Head of caudate nucleus (tissue), 42 donors: ENCODE measurements at regions not wholly inside any gene's neighbourhood (a gene's known extent, or its start where the extent isn't known, plus 50 kb on each side); places are given as distances from the start of the nearest gene placed in this dataset.

ENCODE experiments used
- DNase-seq, 42 donors: peaks; one replicate each; pipeline versions ENCODE4 v3.0.0 to v3.0.0-alpha.2; 2020 to 2021; ENCODE audit warnings: mixed read lengths in 7 of 42
- intact Hi-C: fragments of 100-400 bp; cut with DNase I; formaldehyde crosslinking; loops from one replicate; pipeline ENCODE4 v1.15.0; 2022

DNA sequence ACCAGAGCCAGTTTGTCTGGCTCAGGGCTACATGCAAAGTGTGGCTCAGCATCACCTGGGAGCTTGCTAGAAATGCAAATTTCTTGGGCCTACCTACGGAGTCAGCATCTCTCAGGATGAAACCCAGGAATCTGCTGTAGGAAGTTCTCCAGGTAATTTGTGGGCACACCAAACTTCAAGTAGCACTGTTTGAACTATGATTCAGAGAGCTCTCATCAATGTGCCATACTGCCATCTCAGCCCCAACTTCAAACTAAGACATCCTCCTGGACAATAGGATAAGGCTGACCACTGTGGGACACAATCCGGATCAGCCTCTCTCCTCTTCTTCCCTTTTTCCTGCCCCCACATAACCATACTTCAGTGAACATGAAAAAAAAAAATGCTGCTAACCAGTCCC lies 374.5 kb downstream of the METTL15 start:
- intact Hi-C loops = no loop called here

DNA sequence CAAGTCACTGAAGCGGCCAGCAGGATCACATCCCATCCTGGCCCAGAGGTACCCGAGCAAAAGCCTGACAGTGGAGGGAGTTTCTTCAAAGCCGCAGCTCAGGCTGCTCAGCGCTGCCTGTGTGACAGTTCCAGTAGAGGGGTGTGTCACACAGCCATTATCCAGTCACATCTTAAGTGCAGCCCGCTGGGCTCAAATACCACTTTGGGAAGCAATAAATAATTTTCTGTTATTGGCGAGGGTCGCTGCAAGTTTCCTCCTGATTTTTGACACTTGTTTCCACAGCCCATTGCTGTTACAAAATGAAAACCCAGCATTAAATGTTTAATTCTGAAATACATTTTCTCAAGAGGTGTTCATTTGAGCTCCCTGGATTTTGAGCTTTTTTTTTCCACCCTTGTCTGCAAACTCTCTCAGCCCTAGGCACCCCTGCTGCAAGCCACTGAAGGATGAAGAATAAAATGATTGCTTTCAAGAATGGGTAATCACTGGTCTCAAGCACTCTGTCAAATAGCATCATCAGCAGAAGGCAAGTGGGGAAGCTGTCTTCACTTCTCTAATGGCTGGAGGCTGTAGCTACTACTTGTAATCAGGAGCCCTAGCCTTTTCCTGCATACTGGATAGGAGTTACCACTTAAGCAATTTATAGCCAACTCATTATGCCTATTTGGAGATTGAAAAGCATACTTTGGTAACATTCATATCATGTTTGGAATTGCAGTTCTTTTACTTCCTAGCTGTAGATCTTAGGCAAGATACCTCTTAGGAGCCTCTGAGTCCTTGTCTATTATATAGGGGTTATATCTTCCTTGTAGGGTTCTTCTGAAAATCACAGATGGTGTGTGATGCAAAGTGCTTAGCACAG lies 373.7 kb downstream of the METTL15 start:
- intact Hi-C loops = no loop called here
- no peak for DNase-seq

More for the DNA sequence above, 374.5 kb downstream of the METTL15 start:
- DNase-seq = no peak

DNA sequence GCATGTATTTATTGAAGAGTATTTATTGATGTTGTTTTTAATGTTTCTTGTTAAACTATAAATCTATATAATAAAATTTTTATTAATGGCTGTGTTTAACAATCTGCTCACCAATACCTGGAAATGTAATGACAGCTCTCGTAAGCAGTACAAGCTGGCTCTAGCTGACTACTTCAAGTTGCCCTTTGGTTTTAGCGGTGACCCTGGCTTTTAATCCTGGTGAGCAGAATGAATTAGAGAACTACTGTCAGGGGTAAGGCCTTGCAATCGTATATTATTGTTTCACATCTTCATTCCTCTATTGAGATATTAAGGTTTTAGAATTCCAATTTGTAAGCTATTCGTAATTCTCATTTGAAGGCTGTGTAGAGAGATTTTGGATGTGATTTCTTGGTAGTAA lies 372.2 kb downstream of the METTL15 start:
- no peak for DNase-seq

DNA sequence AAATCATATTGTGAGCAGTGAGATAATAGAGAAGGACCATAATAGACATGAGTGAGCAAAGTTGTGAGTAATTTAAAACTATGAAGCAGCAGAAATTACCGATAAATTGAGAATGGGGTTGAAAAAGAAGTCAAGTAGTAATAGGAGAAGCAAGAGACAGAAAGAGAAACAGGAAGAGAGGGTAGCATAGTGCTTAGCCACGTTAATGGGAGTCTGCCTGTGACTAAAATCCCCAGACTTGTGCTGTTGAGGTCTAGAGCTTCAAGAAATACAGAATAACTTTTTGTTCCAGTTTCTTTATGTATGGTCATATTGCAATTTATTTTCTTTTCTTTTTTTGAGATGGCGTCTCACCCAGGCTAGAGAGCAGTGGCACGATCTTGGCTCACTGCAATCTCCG lies 368.7 kb downstream of the METTL15 start:
- DNase-seq = no peak
- intact Hi-C loops = no loop called here

More for the DNA sequence above, 372.2 kb downstream of the METTL15 start:
- intact Hi-C loops = no loop called here

DNA sequence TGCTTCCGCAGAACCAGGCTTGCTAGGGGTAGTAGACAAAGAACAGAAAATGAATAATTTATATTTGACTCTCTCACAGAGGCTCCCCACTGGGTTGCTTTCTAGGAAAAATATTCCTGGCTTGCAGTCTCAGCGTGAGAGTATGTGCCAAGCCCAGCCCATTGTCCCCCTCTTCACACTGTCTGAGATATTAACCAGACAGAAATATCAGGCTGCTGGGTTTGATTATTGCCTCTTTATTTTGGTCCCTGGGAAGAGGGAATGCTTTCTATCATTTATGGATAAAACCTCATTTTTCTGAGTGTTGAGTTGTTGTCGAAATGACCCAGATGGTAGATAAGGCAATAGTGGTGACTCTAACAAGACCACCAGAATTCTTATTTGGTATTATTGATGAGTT lies 367.9 kb downstream of the METTL15 start:
- intact Hi-C loops = no loop called here
- no peak for DNase-seq

DNA sequence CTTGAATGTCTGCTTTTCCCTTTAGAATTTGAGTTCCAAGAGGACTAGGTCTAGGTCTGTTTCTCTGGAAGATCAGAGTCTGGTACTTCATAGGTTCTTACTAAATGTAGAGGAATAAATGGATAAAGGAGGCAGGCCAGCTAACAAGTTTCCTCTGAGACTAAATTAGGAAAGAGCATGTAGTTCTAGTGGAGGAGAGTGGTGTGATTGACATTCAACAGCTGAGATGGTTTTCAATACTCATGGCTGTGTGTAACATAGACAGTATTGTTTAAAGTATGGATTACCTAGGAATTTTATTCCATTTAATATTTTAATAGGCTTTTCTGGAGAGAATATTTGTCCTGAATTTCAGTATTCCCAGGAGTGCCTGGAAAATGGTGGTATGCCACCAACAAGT lies 364.7 kb downstream of the METTL15 start:
- no peak for DNase-seq
- intact Hi-C loops = no loop called here

DNA sequence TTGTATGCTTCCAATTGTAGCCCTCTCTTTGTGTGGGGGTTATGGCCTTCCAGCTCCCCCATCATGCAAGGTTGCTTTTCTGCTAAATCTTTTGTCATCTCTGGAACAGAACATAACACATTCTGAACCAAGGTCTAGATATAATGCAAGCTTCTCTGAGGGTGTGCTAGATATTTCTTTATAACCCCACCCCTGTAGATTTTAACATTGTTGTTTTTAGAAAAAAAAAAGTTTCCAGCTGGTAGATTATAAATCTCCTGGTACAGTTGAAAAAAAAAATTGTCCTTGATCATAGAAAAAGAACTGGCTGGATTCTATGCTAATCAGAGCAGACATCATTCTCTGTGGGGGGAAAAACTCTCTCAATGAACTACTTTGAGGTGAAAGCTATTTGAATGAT lies 363.3 kb downstream of the METTL15 start:
- intact Hi-C loops = no loop called here
- no peak for DNase-seq

DNA sequence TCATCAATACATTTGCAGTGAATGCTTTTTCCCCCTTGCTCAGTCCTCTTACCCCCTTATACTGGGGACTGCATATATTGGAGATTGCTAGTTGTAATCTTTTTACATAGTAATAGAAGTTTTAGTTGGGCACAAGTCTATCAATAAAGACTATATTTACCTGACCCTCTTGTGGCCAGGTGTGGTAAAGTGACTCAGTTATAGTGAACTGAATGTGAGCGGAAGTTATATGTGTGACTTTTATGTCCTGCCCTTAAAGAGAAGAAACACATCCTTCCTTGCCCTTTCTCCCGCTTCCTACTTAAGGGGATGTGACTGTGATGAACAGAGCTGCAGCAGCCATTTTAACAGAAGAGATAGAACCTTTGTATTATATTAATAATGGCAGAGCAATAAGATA lies 362.0 kb downstream of the METTL15 start:
- DNase-seq = no peak
- intact Hi-C loops = no loop called here

DNA sequence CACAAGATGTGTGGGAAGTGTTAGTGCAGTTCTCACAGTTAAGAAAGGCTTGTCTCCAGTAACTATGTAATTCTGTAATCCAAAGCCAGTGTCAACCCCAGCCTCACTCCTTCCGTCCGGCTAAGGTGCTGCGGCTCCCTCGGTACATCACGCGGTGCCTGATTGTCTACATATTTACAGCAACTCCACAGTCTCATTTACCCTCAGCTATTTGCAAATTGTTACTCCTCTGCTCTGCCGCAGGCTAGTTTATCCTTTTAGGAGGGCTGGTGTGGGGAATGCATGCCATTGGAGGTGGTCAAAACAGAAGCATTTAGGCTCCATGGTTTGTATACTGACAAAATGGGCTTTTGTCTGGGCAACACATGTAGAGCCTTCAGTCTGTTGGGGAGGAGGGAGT lies 358.3 kb downstream of the METTL15 start:
- DNase-seq = no peak
- intact Hi-C loops = no loop called here

DNA sequence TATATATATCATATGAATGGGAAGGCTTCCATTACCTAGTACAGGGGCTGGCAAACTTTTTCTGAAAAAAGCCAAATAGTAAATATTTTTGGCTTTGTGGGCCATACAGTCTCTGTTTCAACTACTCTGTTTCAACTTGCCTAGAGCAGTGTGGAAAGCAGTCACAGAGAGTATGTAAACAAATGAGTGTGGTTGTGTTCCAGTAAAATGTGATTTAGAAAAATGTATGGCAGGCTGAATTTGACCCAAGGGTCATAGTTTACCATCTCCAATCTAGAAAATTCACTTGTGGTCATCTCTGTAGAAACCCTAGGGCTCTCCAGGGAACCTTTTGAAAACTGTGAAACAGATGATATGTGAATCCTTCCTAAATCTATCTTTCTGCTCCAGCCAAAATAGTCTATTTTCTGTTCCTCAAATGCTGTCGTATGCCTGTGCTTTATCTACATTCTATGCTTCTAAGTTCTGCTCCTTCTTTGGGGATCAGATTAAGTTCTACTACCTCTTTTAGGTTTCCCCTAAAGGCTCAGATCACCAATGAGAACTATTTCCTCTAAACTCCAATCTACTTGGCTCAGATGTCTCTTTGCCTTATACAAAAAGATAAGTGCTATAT lies 356.2 kb downstream of the METTL15 start:
- DNase-seq = no peak
- intact Hi-C loops = no loop called here

DNA sequence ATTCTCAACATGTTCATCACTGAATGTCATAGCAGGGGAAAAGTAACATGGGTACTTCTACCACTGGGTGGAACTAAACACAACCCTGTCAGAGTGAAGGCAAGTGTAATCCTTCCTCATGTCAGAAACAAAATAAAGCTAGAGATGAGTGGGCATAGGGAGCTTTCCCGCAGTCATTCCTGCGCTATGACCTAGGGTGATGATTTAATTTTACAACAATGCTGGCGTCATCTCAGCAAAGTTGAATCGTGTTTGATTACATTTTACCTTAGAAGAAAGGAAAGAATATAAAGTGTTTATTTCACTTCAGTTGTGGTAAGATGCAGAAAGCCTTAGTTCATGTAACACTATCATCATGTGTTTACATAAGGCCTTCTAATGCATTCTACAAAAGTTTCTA lies 355.6 kb downstream of the METTL15 start:
- no peak for DNase-seq
- intact Hi-C loops = no loop called here

DNA sequence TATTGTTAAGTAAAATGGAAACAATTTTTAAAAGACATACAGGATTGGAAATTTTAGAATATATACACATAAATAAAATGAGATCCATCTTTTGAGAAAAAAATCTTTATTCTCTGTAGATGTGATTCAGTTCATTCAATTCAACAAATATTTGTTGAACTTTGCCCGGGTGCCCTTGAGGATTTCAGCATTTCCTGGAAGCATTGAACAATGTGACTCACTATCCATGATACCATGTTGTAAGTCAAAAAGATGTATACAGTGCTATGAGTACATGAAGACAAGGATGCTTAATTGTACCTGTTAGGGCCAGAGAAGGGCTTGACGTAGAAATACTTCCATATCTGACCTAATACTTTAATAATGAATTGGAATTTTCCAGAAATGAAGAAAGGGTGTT lies 353.7 kb downstream of the METTL15 start:
- intact Hi-C loops = no loop called here
- no peak for DNase-seq

DNA sequence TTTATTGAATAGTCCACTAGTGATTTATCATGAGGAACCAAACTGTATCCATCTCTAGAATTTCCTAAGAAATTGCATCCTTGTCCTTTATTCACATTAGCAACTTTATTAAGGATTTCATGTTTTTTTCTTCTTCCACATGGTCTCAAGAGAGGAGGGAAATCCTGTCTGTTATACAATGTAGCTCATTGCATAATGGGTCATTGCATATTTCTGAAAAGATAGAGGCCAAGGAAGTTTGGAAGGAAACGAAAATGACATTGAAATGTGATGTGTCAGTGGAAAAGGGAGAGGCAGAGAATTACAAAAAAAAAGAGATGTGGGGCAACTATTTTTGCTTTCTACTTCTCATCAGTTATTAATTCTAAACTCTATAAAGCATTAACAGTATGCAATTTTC lies 353.1 kb downstream of the METTL15 start:
- intact Hi-C loops = no loop called here
- no peak for DNase-seq

DNA sequence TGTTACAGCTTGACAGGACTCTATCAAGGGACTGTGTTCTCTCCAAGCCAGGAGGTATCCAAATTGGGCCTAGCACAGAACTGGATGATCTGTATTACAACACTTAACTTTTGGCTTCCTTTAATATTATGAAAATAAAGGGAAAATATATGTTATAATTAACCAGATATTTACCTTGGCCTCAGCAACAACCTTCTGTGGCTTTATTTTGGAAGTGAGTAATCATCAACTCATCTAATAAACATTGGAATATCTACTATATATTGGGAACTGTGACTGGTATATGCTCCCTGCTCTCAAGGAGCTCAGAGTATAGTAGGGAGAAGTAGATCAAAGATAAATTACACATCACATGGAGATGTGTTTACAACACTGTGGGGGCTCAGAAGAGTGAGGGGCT lies 352.2 kb downstream of the METTL15 start:
- no peak for DNase-seq
- intact Hi-C loops = no loop called here

DNA sequence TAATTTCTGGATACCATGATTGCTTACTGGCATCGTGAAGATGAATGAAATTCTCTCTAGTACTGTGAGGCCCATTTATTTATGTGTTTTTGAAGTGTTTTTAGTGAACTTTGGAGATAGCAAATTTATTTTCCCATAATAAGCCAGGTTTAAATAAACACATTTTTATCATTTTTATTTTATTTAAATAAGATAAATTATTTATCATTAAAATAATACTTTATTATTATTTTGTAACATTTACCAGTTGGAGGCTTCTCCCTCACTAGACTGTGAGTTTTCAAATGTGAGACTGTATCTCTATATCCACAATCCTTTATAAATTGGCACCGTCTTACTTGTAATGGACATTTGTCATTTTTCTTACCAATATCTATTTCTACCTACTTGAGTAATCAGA lies 351.7 kb downstream of the METTL15 start:
- intact Hi-C loops = no loop called here
- DNase-seq = no peak

DNA sequence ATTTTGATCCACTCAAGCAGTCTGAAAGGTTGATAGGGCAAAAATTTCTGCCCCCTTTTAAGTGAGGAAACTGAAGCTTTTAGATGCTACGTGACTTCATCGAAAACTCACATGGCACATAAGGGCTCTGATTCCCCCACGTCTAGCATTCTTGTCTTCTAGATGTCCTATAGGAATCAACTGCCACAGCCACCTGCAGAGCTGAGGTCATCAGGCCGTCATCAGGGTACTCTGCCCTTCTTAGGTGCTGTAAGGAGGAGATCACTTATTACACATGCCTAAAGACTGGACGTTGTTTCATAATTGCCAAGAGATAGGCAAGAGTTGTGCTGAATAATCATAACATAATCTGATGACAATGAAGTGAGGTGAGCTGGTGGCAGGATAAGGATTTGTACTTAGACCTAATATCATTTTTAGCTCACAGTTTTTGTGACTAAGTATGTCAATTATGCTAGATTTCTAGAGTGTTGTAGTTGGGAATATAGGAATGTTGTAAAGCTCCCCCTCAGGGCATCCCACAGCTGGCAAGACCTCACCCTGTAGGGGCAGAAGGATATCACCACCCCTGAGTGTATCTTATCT lies 349.4 kb downstream of the METTL15 start:
- no peak for DNase-seq
- intact Hi-C loops = no loop called here

DNA sequence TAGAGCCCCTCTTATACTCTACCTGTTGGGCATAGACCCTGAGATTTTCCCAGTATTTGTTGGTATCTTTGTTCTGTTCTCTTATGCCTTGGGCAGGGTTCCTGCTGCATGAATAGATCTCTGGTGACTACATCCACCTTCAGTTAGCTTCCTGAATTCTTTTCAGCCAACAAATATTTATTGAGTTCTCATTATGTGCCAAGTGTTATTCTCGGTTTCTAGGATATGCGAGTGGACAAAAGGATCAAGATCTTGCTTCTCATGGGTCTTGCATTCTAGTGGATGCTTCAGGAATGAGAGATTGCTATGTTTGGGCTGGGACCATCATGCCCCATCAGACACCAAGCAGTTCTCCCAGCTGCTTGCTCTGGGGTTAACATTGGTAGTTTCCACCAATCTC lies 340.0 kb downstream of the METTL15 start:
- intact Hi-C loops = no loop called here
- DNase-seq = no peak

DNA sequence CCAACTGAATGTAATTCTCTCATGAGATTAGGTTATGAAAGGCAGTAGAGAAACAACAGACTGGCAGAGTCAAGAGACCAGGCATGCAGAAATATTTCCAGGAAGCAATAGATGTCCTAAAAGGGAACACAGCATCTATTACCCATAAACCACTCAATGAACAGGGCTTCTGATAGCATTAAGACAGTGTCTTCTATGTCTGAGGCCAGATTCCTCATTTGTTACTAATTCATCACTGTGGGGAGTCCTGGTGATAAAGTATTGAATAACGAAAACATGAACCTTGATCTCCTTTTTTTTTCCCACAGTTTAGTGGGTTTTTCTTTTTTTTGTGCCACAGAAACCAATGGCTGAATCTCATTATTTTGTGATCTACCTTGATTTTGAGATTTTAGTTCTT lies 339.0 kb downstream of the METTL15 start:
- DNase-seq = no peak
- intact Hi-C loops = no loop called here

DNA sequence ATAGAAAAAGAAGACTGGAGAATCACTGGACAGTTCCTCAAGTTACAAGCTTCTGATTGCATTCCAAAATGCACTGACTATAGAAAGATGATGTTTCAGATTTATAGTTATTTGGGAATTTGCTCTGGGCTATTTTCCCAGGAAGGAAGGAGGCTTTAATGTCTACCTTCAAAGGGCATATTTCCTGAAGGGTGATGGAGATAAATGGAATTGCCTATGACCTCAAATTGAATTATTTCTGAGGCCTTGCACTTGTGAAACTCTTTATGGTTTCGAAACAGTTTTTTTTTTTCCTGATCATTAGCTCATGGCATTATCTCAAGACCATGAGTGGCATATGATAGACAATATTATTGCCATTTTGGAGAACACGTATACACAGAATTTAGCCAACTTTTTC lies 333.9 kb downstream of the METTL15 start:
- no peak for DNase-seq
- intact Hi-C loops = no loop called here

DNA sequence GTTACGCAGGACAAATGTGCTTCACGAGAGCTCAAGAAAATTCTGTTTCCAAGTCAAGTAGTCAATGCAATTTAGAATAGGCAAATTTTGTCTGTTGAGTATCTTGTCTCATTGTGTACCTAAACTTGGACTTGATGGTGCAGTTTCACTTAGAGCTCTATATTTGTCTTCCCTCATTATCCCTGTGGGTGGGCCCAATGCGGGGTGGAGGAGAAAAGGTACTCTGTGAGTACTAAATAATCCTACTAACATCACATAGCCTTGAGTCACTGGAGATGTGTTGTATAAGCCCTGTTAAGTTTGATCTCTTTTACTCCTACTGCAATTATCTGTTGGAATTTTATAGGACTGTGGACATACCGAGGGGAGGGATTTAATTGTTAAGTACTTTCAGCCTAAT lies 331.2 kb downstream of the METTL15 start:
- DNase-seq = peak in 35 of 42 donors; percentile 12 to 79 (median 36)
- intact Hi-C loops = no loop called here

DNA sequence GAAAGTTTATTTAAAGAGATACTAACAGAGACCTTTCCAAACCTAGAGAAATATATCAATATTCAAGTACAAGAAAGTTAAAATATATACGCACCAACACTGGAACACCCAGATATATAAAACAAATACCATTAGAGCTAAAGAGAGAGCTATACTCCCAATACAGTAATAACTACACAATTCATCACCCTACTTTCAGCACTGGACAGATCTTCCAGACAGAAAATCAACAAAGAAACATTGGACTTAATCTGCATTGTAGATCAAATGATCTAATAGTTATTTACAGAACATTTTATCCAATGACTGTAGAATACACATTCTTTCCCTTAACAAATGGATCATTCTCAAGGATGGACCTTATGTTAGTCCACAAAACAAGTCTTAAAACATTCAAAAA lies 311.9 kb downstream of the METTL15 start:
- no peak for DNase-seq
- intact Hi-C loops = no loop called here
